DMS79 (cell line): ENCODE measurements at regions not wholly inside any gene's neighbourhood (a gene's known extent, or its start where the extent isn't known, plus 50 kb on each side); places are given as distances from the start of the nearest gene placed in this dataset.
"Not testable (repeated sequence)": the region's sequence is repeated elsewhere in the genome, so short reads cannot be mapped to it uniquely, and the experiment has no call there.

Source experiments
- DNase-seq: peaks from one replicate; lab custom pipeline; 2025; lab: John Stamatoyannopoulos, UW

DNA sequence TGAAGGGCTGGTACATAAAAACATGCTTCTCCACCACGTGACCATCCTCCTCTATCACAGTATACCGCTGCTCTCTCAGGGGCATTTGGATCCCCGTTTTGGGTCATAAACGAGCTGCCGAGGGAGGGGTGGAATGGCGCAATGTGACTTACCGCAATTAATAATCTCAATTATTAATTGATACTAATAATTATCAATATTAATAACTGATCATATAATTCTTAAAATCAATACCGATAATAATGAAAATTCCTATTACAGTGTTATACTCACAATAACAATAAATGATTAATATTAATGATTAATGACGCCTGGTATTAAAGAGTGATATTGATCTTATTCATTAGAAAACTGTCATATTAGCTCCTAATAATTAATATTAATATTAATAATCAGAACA lies 56.1 kb upstream of the FRG2C start:
- DNase-seq = not testable (repeated sequence)

- DNase-seq = not testable (repeated sequence)
Observed at GRCh38 chr3:75609598-75609997, 54.5 kb upstream of the FRG2C start.

DNA sequence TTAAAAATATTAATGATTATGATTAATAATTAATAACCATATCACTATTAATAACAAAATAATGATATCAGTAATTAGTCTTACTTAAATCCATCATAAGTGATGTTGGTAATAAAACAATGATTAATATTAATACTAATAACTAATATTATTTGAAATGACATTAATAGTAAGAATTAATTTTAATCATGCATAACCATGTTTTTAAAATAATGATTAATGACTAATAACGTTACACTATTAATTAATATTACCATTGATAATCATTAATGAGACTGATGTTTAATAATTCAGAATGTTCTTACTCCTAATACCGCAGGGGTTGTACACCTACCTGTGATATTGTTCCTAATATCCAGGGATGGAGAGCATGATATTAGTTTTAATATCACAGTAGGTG lies 53.4 kb upstream of the FRG2C start:
- DNase-seq = no peak

GRCh38 chr3:75611724-75612460 lies 52.2 kb upstream of the FRG2C start:
- not testable (repeated sequence) for DNase-seq
